GOT3 (cell line): ENCODE measurements at regions not wholly inside any gene's neighbourhood (a gene's known extent, or its start where the extent isn't known, plus 50 kb on each side); places are given as distances from the start of the nearest gene placed in this dataset.

Source experiments
- DNase-seq: peaks from one replicate; lab custom pipeline; 2025; ENCODE audit warnings: mixed read lengths; lab: John Stamatoyannopoulos, UW

- no peak for DNase-seq
Observed at GRCh38 chr9:75414371-75415160, 326.3 kb downstream of the OSTF1 start.

- DNase-seq, result no peak
Observed at GRCh38 chr9:75417471-75417870, 329.2 kb downstream of the OSTF1 start.

- DNase-seq, result no peak
Observed at GRCh38 chr9:75418518-75418917, 330.2 kb downstream of the OSTF1 start.

GRCh38 chr9:75422944-75423522, 334.7 kb downstream of the OSTF1 start:
- no peak for DNase-seq

- no peak for DNase-seq
Observed at GRCh38 chr9:75429531-75430475, 341.5 kb downstream of the OSTF1 start.

GRCh38 chr9:75431375-75431774, 343.1 kb downstream of the OSTF1 start:
- DNase-seq, result no peak

- DNase-seq, result no peak
Observed at GRCh38 chr9:75432386-75432785, 344.1 kb downstream of the OSTF1 start.

- no peak for DNase-seq
Observed at GRCh38 chr9:75432888-75433287, 344.6 kb downstream of the OSTF1 start.

GRCh38 chr9:75438716-75439115, 350.4 kb downstream of the OSTF1 start:
- DNase-seq, result no peak

GRCh38 chr9:75440914-75441313, 352.6 kb downstream of the OSTF1 start:
- DNase-seq, result no peak

- no peak for DNase-seq
Observed at GRCh38 chr9:75445144-75445543, 356.8 kb downstream of the OSTF1 start.

- DNase-seq, result no peak
Observed at GRCh38 chr9:75447281-75447680, 359.0 kb downstream of the OSTF1 start.

GRCh38 chr9:75448281-75448680, 360.0 kb downstream of the OSTF1 start:
- no peak for DNase-seq

GRCh38 chr9:75448955-75449354, 360.6 kb downstream of the OSTF1 start:
- DNase-seq, result no peak

GRCh38 chr9:75451045-75451444, 362.7 kb downstream of the OSTF1 start:
- no peak for DNase-seq

GRCh38 chr9:75451505-75451904, 363.2 kb downstream of the OSTF1 start:
- DNase-seq, result no peak

- no peak for DNase-seq
Observed at GRCh38 chr9:75452512-75452911, 364.2 kb downstream of the OSTF1 start.

GRCh38 chr9:75454043-75454442, 365.7 kb downstream of the OSTF1 start:
- no peak for DNase-seq

GRCh38 chr9:75454891-75455290, 366.6 kb downstream of the OSTF1 start:
- DNase-seq, result no peak

GRCh38 chr9:75455444-75455921, 367.2 kb downstream of the OSTF1 start:
- DNase-seq, result no peak

- DNase-seq, result no peak
Observed at GRCh38 chr9:75456698-75457097, 368.4 kb downstream of the OSTF1 start.

GRCh38 chr9:75457474-75458011, 369.2 kb downstream of the OSTF1 start:
- DNase-seq, result no peak
